ENCODE measurements at regions not wholly inside any gene's neighbourhood (a gene's known extent, or its start where the extent isn't known, plus 50 kb on each side); places are given as distances from the start of the nearest gene placed in this dataset.

DNA sequence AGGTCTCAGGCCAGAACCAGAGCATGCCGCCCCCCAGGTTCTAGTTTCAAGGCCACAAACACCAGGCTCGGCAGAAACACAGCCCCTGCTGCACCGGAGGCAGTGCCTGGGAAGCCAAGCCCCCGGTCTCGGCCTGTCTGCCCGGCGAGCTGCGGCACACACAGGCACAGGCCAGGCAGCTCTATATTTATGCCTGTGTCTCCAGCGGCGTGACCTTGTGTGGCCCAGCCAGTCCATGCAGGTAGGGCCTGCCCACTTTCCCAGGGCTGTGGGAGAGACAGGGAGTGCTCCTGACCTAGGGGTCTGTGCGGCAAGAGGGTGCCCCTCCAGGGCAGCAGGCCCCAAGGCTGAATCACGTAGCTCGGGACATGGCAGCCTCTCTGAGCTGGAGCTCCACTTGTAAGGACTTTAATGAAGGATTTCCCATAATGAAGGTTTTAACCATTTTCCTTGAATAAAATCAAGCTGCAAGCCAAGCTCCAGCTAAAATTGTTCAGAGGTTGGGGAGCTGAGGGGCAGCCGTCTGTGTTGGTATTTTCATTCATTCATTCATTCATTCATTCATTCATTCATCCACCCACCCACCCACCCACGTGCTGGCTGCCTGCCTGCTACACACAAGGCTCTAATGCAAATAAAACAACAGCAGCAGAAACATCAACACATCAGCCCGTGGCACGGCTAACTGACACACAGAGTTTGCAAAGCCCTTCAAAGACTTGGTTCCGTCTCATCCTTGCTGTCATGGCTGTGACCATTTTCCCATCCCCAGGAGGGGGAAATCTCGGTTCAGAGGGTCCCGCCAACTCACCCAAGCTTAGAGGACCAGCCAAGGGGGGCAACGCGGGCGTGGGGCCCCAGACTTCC is 92.0 kb downstream of the RFLNA start:
- TF ChIP-seq POLR2AphosphoS5 (IDR thresholded peaks at IDR 0.05; ENCODE audit: low read depth, low read length) = no peak
- no peak for TF ChIP-seq POLR2A (IDR thresholded peaks at IDR 0.05; ENCODE audit: low read depth, low read length)

Measured in GM12891 (cell line).